GM12891 (cell line): ENCODE measurements at regions not wholly inside any gene's neighbourhood (a gene's known extent, or its start where the extent isn't known, plus 50 kb on each side); places are given as distances from the start of the nearest gene placed in this dataset.

ENCODE experiments used
- PAX5 ChIP-seq: IDR thresholded peaks from 2 replicates; pipeline ENCODE4 v1.6.1; 2011; ENCODE audit warnings: low read length, moderate library complexity, mild to moderate bottlenecking; ENCODE audit not compliant: insufficient read depth, severe bottlenecking
- POLR2A ChIP-seq: IDR thresholded peaks from 2 replicates; pipeline ENCODE4 v1.6.1; 2011; ENCODE audit warnings: low read depth, low read length, control low read depth

DNA sequence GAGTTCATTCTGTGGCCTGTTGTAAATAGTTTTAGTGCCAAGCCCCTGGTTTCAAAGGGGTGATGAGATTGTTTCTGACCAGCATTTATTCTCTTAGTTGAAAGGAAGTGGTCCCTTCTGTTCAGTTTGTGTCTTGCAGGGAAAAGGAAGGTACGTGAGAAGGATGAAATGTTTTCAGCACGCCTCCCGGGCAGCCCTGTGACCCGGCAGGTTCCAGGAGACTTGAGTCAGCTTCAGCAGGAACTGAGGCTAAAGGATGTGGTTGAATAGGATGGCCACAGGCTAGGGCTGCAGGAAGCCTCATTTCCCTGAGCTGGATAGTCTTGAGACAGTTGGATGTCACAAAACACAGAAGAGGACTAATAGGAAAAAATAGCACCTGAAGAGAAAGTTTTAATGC lies 132.4 kb upstream of the SYNDIG1 start:
- TF ChIP-seq PAX5 (no peak), POLR2A (no peak)
